ENCODE measurements at regions not wholly inside any gene's neighbourhood (a gene's known extent, or its start where the extent isn't known, plus 50 kb on each side); places are given as distances from the start of the nearest gene placed in this dataset.

- Histone ChIP-seq H3K4me3 (no peak overlapping the region), H3K4me1 (no peaks in the 10 kb centered on the region), H3K27ac (no peak overlapping the region), H3K9me3 (no peaks in the 10 kb centered on the region), H3K36me3 (no peaks in the 10 kb centered on the region), H3K27me3 (no peaks in the 10 kb centered on the region)
- no peak for DNase-seq (ENCODE audit: low spot score in 2 of 2)
- no peak for TF ChIP-seq POLR2A (IDR thresholded peaks at IDR 0.05)
- no peak for TF ChIP-seq CTCF (IDR thresholded peaks at IDR 0.05)
- no peak for TF ChIP-seq POLR2AphosphoS5 (IDR thresholded peaks at IDR 0.05)
- intact Hi-C loops (cut with DNase I; ENCODE audit: low total_unique reads): no loop called here
These were observed 259.2 kb downstream of the PTEN start for GRCh38 chr10:88122576-88122975.

DNA sequence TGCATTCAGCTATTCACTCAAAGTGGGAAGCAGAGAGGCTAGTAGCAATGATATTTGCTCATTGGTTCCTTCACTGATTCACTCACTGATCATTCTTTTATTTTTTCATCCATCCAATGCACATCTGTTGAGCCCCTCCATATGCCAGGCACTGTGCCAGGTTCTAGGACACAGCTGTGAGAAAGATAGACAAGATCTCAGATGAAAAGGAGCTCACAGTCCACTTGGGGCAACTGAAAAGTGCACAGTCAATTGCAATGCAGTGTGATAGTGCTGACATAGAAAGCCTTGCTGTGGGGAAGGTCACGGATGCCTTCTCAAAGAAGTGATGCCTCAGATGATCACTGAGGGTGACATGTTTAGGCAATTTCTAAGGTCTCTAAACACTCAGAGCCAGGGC is 262.3 kb downstream of the PTEN start:
- DNase-seq (ENCODE audit: low spot score in 2 of 2): no peak
- no peaks in the 10 kb centered on the region for H3K36me3 ChIP-seq
- intact Hi-C loops (cut with DNase I; ENCODE audit: low total_unique reads): no loop called here
- H3K27ac ChIP-seq: no peak overlapping the region
- H3K9me3 ChIP-seq: no peaks in the 10 kb centered on the region
- no peaks in the 10 kb centered on the region for H3K4me1 ChIP-seq
- H3K4me3 ChIP-seq: no peak overlapping the region
- no peak for TF ChIP-seq POLR2AphosphoS5 (IDR thresholded peaks at IDR 0.05)
- TF ChIP-seq POLR2A (IDR thresholded peaks at IDR 0.05): no peak
- TF ChIP-seq CTCF (IDR thresholded peaks at IDR 0.05): no peak
- H3K27me3 ChIP-seq: no peaks in the 10 kb centered on the region

DNA sequence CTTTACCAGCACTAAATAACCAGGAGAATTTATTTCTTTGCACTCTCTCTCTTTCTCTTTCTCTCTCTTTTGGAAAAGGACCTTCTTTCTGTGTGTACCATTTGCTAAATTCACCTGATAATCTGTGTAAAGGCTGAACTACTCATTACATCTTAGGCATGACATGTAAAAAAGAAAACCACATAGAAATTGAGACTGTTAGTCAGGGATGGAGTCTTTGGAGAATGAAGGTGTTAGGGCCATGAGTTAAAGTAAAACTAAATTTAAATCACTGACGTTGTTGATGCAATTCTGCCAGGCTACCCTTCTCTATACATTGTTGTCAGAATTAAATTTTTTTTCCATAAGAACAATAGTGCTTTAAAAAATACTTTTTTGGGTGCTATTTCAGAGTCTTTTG is 263.3 kb downstream of the PTEN start:
- Histone ChIP-seq H3K9me3 (no peaks in the 10 kb centered on the region), H3K27ac (no peak overlapping the region), H3K27me3 (no peaks in the 10 kb centered on the region), H3K4me3 (no peak overlapping the region), H3K4me1 (no peaks in the 10 kb centered on the region), H3K36me3 (no peaks in the 10 kb centered on the region)
- TF ChIP-seq POLR2A (IDR thresholded peaks at IDR 0.05): no peak
- no peak for TF ChIP-seq CTCF (IDR thresholded peaks at IDR 0.05)
- no peak for TF ChIP-seq POLR2AphosphoS5 (IDR thresholded peaks at IDR 0.05)
- DNase-seq (ENCODE audit: low spot score in 2 of 2): no peak
- intact Hi-C loops (cut with DNase I; ENCODE audit: low total_unique reads): no loop called here

DNA sequence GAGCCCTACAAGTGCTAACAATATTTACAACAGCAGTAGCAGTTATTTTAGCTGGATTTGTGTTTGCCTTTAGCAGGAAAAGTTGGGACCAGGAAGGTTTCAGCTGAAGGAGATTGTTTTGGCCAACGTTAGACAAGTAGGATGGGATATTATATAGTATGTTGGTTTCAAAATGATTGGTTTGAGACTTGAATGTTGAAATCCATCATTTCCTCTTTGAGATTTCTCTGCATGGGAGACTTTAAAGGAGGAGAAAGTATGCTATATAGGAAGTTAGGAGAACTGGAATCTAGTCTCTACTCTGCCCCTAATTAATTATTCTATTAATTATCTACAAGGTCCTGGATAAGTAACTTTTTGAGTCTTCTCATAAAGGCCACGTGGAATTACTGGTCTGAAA is 263.8 kb downstream of the PTEN start:
- Histone ChIP-seq H3K36me3 (no peaks in the 10 kb centered on the region), H3K27me3 (no peaks in the 10 kb centered on the region), H3K4me1 (no peaks in the 10 kb centered on the region), H3K4me3 (no peak overlapping the region), H3K27ac (no peak overlapping the region), H3K9me3 (no peaks in the 10 kb centered on the region)
- TF ChIP-seq POLR2AphosphoS5 (IDR thresholded peaks at IDR 0.05): no peak
- TF ChIP-seq POLR2A (IDR thresholded peaks at IDR 0.05): no peak
- TF ChIP-seq CTCF (IDR thresholded peaks at IDR 0.05): no peak
- DNase-seq (ENCODE audit: low spot score in 2 of 2): no peak
- intact Hi-C loops (cut with DNase I; ENCODE audit: low total_unique reads): no loop called here

DNA sequence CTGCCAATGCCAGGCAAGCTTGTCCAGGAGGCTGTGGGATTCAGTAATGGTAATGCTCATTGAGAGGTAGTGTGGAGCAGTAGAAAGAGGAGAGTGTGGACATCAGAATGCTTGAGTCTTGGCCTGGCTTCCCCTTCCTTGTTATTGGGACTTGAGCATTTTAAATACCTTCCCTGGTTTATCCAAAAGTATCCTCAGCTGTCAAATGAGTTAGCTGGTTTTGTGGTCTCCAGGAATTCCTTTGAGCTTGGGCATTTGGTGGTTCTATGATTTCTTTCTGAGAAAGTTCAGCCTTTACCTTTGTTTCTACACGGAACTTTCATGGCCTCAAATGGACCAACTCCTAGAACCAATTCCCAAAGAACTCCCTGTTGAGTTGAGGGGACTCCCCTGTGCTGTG is 264.3 kb downstream of the PTEN start:
- no peaks in the 10 kb centered on the region for H3K9me3 ChIP-seq
- no peak for DNase-seq (ENCODE audit: low spot score in 2 of 2)
- intact Hi-C loops (cut with DNase I; ENCODE audit: low total_unique reads): no loop called here
- no peak overlapping the region for H3K27ac ChIP-seq
- H3K4me3 ChIP-seq: no peak overlapping the region
- H3K27me3 ChIP-seq: no peaks in the 10 kb centered on the region
- H3K4me1 ChIP-seq: no peaks in the 10 kb centered on the region
- no peaks in the 10 kb centered on the region for H3K36me3 ChIP-seq
- TF ChIP-seq POLR2A (IDR thresholded peaks at IDR 0.05): no peak
- TF ChIP-seq CTCF (IDR thresholded peaks at IDR 0.05): no peak
- no peak for TF ChIP-seq POLR2AphosphoS5 (IDR thresholded peaks at IDR 0.05)
